ENCODE measurements at regions not wholly inside any gene's neighbourhood (a gene's known extent, or its start where the extent isn't known, plus 50 kb on each side); places are given as distances from the start of the nearest gene placed in this dataset.
"Not testable (repeated sequence)": the region's sequence is repeated elsewhere in the genome, so short reads cannot be mapped to it uniquely, and the experiment has no call there.

- Histone ChIP-seq H3K27ac (ENCODE audit: low read depth in 1 of 3, low read length in 2 of 3) (no peak overlapping the region), H3K4me1 (ENCODE audit: control insufficient read depth in 3 of 3, insufficient read depth in 2 of 3, low read depth in 1 of 3, low read length in 2 of 3) (no peaks in the 10 kb centered on the region), H3K4me3 (ENCODE audit: low read depth in 1 of 3, low read length in 3 of 3) (no peak overlapping the region), H3K9me3 (ENCODE audit: control insufficient read depth in 2 of 2, insufficient read depth in 1 of 2, low read depth in 1 of 2, low read length in 1 of 2) (no peaks in the 10 kb centered on the region), H3K27me3 (ENCODE audit: control insufficient read depth in 3 of 3, insufficient read depth in 3 of 3, low read length in 3 of 3) (no peaks in the 10 kb centered on the region), H3K36me3 (ENCODE audit: control insufficient read depth in 3 of 3, insufficient read depth in 2 of 3, low read depth in 1 of 3, low read length in 3 of 3) (no peaks in the 10 kb centered on the region)
- DNase-seq: no peak
- no peak for FAIRE-seq
Measured at GRCh38 chr4:23023121-23023520, 330.4 kb downstream of the GBA3 start.

DNA sequence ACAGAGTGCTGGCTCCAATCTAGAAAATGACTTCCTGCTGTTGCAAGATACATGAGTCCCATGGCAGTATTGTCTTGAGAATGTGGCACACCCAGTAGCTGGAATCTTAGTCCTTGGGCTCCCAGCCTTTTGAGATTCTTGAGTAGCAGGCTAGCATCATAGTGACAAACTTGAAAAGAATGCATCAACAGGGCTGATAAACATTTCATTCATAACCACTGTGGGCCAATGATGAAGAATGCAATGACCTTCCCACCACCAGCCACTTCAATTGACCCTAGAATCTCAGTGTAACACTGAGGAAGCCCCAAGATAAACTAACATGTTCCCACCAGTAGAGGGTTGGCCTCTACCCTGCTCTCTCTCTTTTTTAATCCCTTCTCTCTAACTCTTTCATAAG, 329.3 kb downstream of the GBA3 start:
- no peak overlapping the region for H3K4me3 ChIP-seq (ENCODE audit: low read depth in 1 of 3, low read length in 3 of 3)
- no peaks in the 10 kb centered on the region for H3K4me1 ChIP-seq (ENCODE audit: control insufficient read depth in 3 of 3, insufficient read depth in 2 of 3, low read depth in 1 of 3, low read length in 2 of 3)
- no peaks in the 10 kb centered on the region for H3K9me3 ChIP-seq (ENCODE audit: control insufficient read depth in 2 of 2, insufficient read depth in 1 of 2, low read depth in 1 of 2, low read length in 1 of 2)
- FAIRE-seq (no peak), DNase-seq (no peak)
- no peaks in the 10 kb centered on the region for H3K27me3 ChIP-seq (ENCODE audit: control insufficient read depth in 3 of 3, insufficient read depth in 3 of 3, low read length in 3 of 3)
- no peaks in the 10 kb centered on the region for H3K36me3 ChIP-seq (ENCODE audit: control insufficient read depth in 3 of 3, insufficient read depth in 2 of 3, low read depth in 1 of 3, low read length in 3 of 3)
- H3K27ac ChIP-seq (ENCODE audit: low read depth in 1 of 3, low read length in 2 of 3): no peak overlapping the region

- Histone ChIP-seq H3K4me1 (ENCODE audit: control insufficient read depth in 3 of 3, insufficient read depth in 2 of 3, low read depth in 1 of 3, low read length in 2 of 3) (no peaks in the 10 kb centered on the region), H3K9me3 (ENCODE audit: control insufficient read depth in 2 of 2, insufficient read depth in 1 of 2, low read depth in 1 of 2, low read length in 1 of 2) (no peaks in the 10 kb centered on the region), H3K4me3 (ENCODE audit: low read depth in 1 of 3, low read length in 3 of 3) (no peak overlapping the region), H3K36me3 (ENCODE audit: control insufficient read depth in 3 of 3, insufficient read depth in 2 of 3, low read depth in 1 of 3, low read length in 3 of 3) (no peaks in the 10 kb centered on the region), H3K27me3 (ENCODE audit: control insufficient read depth in 3 of 3, insufficient read depth in 3 of 3, low read length in 3 of 3) (no peaks in the 10 kb centered on the region), H3K27ac (ENCODE audit: low read depth in 1 of 3, low read length in 2 of 3) (no peak overlapping the region)
- FAIRE-seq (no peak), DNase-seq (no peak)
- WGBS, 3 donors: 78 to 85% (median 80%) methylated on average over 4 of the region's 4 CpGs
Measured at GRCh38 chr4:23021040-23021439, 328.3 kb downstream of the GBA3 start.

DNA sequence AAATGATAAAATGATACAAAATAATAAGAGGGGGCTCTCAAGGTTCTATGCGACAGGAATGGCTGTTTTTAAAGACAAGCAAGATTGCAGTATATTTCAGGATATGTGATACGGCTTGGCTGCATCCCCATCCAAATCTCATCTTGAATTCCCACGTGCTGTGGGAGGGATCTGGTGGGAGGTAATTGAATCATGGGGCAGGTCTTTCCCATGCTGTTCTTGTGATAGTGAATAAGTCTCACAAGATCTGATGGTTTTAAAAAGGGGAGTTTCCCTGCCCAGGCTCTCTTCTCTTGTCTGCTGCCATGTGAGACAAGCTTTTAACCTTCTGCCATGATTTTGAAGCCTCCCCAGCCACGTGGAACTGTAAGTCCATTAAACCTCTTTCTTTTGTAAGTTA, 327.7 kb downstream of the GBA3 start:
- H3K4me3 ChIP-seq (ENCODE audit: low read depth in 1 of 3, low read length in 3 of 3); H3K9me3 ChIP-seq (ENCODE audit: control insufficient read depth in 2 of 2, insufficient read depth in 1 of 2, low read depth in 1 of 2, low read length in 1 of 2); H3K36me3 ChIP-seq (ENCODE audit: control insufficient read depth in 3 of 3, insufficient read depth in 2 of 3, low read depth in 1 of 3, low read length in 3 of 3); H3K4me1 ChIP-seq (ENCODE audit: control insufficient read depth in 3 of 3, insufficient read depth in 2 of 3, low read depth in 1 of 3, low read length in 2 of 3); DNase-seq; H3K27ac ChIP-seq (ENCODE audit: low read depth in 1 of 3, low read length in 2 of 3); FAIRE-seq; H3K27me3 ChIP-seq (ENCODE audit: control insufficient read depth in 3 of 3, insufficient read depth in 3 of 3, low read length in 3 of 3): not testable (repeated sequence)
- WGBS, 3 donors: 67 to 74% (median 70%) methylated on average over 4 of the region's 4 CpGs

DNA sequence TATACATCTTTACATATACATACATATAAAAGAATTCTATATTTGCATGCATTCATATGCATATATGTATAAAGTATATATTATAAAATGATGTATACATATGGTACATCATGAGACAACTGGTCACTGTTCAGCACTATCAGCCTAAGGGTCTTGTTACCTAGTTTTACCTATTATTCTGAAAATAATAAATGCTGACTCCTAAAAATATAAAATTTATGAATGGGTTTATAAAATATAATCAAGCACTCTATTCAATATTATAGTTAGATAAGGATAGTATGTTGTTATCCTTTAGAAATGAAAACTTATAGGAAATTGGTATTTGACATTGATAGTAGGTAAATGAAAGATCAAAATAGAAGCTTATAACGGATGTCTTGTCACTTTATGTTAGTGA, 324.2 kb downstream of the GBA3 start:
- Histone ChIP-seq H3K4me1 (ENCODE audit: control insufficient read depth in 3 of 3, insufficient read depth in 2 of 3, low read depth in 1 of 3, low read length in 2 of 3) (no peaks in the 10 kb centered on the region), H3K36me3 (ENCODE audit: control insufficient read depth in 3 of 3, insufficient read depth in 2 of 3, low read depth in 1 of 3, low read length in 3 of 3) (no peaks in the 10 kb centered on the region), H3K4me3 (ENCODE audit: low read depth in 1 of 3, low read length in 3 of 3) (no peak overlapping the region), H3K9me3 (ENCODE audit: control insufficient read depth in 2 of 2, insufficient read depth in 1 of 2, low read depth in 1 of 2, low read length in 1 of 2) (no peaks in the 10 kb centered on the region), H3K27ac (ENCODE audit: low read depth in 1 of 3, low read length in 2 of 3) (no peak overlapping the region), H3K27me3 (ENCODE audit: control insufficient read depth in 3 of 3, insufficient read depth in 3 of 3, low read length in 3 of 3) (no peaks in the 10 kb centered on the region)
- FAIRE-seq: no peak
- DNase-seq: no peak
- WGBS, 3 donors: 87 to 89% (median 88%) methylated on average over 1 of the region's 1 CpG

GRCh38 chr4:23015821-23016220, 323.1 kb downstream of the GBA3 start:
- DNase-seq (no peak), FAIRE-seq (no peak)
- H3K4me3 ChIP-seq (ENCODE audit: low read depth in 1 of 3, low read length in 3 of 3): no peak overlapping the region
- H3K9me3 ChIP-seq (ENCODE audit: control insufficient read depth in 2 of 2, insufficient read depth in 1 of 2, low read depth in 1 of 2, low read length in 1 of 2): no peaks in the 10 kb centered on the region
- H3K4me1 ChIP-seq (ENCODE audit: control insufficient read depth in 3 of 3, insufficient read depth in 2 of 3, low read depth in 1 of 3, low read length in 2 of 3): no peaks in the 10 kb centered on the region
- no peak overlapping the region for H3K27ac ChIP-seq (ENCODE audit: low read depth in 1 of 3, low read length in 2 of 3)
- no peaks in the 10 kb centered on the region for H3K36me3 ChIP-seq (ENCODE audit: control insufficient read depth in 3 of 3, insufficient read depth in 2 of 3, low read depth in 1 of 3, low read length in 3 of 3)
- H3K27me3 ChIP-seq (ENCODE audit: control insufficient read depth in 3 of 3, insufficient read depth in 3 of 3, low read length in 3 of 3): no peaks in the 10 kb centered on the region

GRCh38 chr4:23009093-23009492, 316.4 kb downstream of the GBA3 start:
- H3K4me3 ChIP-seq (ENCODE audit: low read depth in 1 of 3, low read length in 3 of 3): no peak overlapping the region
- H3K27ac ChIP-seq (ENCODE audit: low read depth in 1 of 3, low read length in 2 of 3): no peak overlapping the region
- DNase-seq (no peak), FAIRE-seq (peak; percentile 61)
- peaks cover 0 to 5% of the 10 kb centered on the region in 2 donors for H3K9me3 ChIP-seq (ENCODE audit: control insufficient read depth in 2 of 2, insufficient read depth in 1 of 2, low read depth in 1 of 2, low read length in 1 of 2)
- H3K4me1 ChIP-seq (ENCODE audit: control insufficient read depth in 3 of 3, insufficient read depth in 2 of 3, low read depth in 1 of 3, low read length in 2 of 3): no peaks in the 10 kb centered on the region
- H3K27me3 ChIP-seq (ENCODE audit: control insufficient read depth in 3 of 3, insufficient read depth in 3 of 3, low read length in 3 of 3): no peaks in the 10 kb centered on the region
- no peaks in the 10 kb centered on the region for H3K36me3 ChIP-seq (ENCODE audit: control insufficient read depth in 3 of 3, insufficient read depth in 2 of 3, low read depth in 1 of 3, low read length in 3 of 3)

GRCh38 chr4:23006756-23007155, 314.0 kb downstream of the GBA3 start:
- Histone ChIP-seq H3K9me3 (ENCODE audit: control insufficient read depth in 2 of 2, insufficient read depth in 1 of 2, low read depth in 1 of 2, low read length in 1 of 2) (peaks cover 0 to 5% of the 10 kb centered on the region in 2 donors), H3K27me3 (ENCODE audit: control insufficient read depth in 3 of 3, insufficient read depth in 3 of 3, low read length in 3 of 3) (no peaks in the 10 kb centered on the region), H3K4me1 (ENCODE audit: control insufficient read depth in 3 of 3, insufficient read depth in 2 of 3, low read depth in 1 of 3, low read length in 2 of 3) (no peaks in the 10 kb centered on the region), H3K36me3 (ENCODE audit: control insufficient read depth in 3 of 3, insufficient read depth in 2 of 3, low read depth in 1 of 3, low read length in 3 of 3) (no peaks in the 10 kb centered on the region), H3K4me3 (ENCODE audit: low read depth in 1 of 3, low read length in 3 of 3) (no peak overlapping the region), H3K27ac (ENCODE audit: low read depth in 1 of 3, low read length in 2 of 3) (no peak overlapping the region)
- no peak for FAIRE-seq
- no peak for DNase-seq

- H3K36me3 ChIP-seq (ENCODE audit: control insufficient read depth in 3 of 3, insufficient read depth in 2 of 3, low read depth in 1 of 3, low read length in 3 of 3): no peaks in the 10 kb centered on the region
- H3K27me3 ChIP-seq (ENCODE audit: control insufficient read depth in 3 of 3, insufficient read depth in 3 of 3, low read length in 3 of 3): no peaks in the 10 kb centered on the region
- peaks cover 0 to 5% of the 10 kb centered on the region in 2 donors for H3K9me3 ChIP-seq (ENCODE audit: control insufficient read depth in 2 of 2, insufficient read depth in 1 of 2, low read depth in 1 of 2, low read length in 1 of 2)
- no peak overlapping the region for H3K4me3 ChIP-seq (ENCODE audit: low read depth in 1 of 3, low read length in 3 of 3)
- DNase-seq (no peak), FAIRE-seq (no peak)
- H3K4me1 ChIP-seq (ENCODE audit: control insufficient read depth in 3 of 3, insufficient read depth in 2 of 3, low read depth in 1 of 3, low read length in 2 of 3): no peaks in the 10 kb centered on the region
- no peak overlapping the region for H3K27ac ChIP-seq (ENCODE audit: low read depth in 1 of 3, low read length in 2 of 3)
- WGBS, 3 donors: 89 to 100% (median 90%) methylated on average over 1 of the region's 1 CpG
Measured at GRCh38 chr4:23005691-23006090, 313.0 kb downstream of the GBA3 start.

All from small intestine (tissue), 7 donors.